ENCODE measurements at regions not wholly inside any gene's neighbourhood (a gene's known extent, or its start where the extent isn't known, plus 50 kb on each side); places are given as distances from the start of the nearest gene placed in this dataset.

- DNase-seq: no peak
Observed at GRCh38 chr12:13670285-13670866, 311.0 kb downstream of the GRIN2B start.

- no peak for DNase-seq
Observed at GRCh38 chr12:13668880-13669279, 312.5 kb downstream of the GRIN2B start.

GRCh38 chr12:13666806-13667205 is 314.6 kb downstream of the GRIN2B start:
- no peak for DNase-seq

GRCh38 chr12:13661005-13661887 is 320.2 kb downstream of the GRIN2B start:
- peak; percentile 27 to 48 for DNase-seq

- DNase-seq: no peak
Observed at GRCh38 chr12:13654456-13654855, 326.9 kb downstream of the GRIN2B start.

- DNase-seq: no peak
Observed at GRCh38 chr12:13652105-13652504, 329.3 kb downstream of the GRIN2B start.

GRCh38 chr12:13635709-13636108 is 345.7 kb downstream of the GRIN2B start:
- DNase-seq: no peak

- no peak for DNase-seq
Observed at GRCh38 chr12:13631873-13632272, 349.5 kb downstream of the GRIN2B start.

GRCh38 chr12:13630354-13630753 is 351.0 kb downstream of the GRIN2B start:
- DNase-seq: no peak

- no peak for DNase-seq
Observed at GRCh38 chr12:13628067-13628466, 353.3 kb downstream of the GRIN2B start.

- DNase-seq: no peak
Observed at GRCh38 chr12:13627536-13627935, 353.9 kb downstream of the GRIN2B start.

- DNase-seq: no peak
Observed at GRCh38 chr12:13613297-13613696, 368.1 kb downstream of the GRIN2B start.

GRCh38 chr12:13609894-13610679 is 371.3 kb downstream of the GRIN2B start:
- no peak for DNase-seq

GRCh38 chr12:13606290-13606689 is 375.1 kb downstream of the GRIN2B start:
- DNase-seq: no peak

- DNase-seq: no peak
Observed at GRCh38 chr12:13603953-13604352, 377.4 kb downstream of the GRIN2B start.

GRCh38 chr12:13602172-13602571 is 379.2 kb downstream of the GRIN2B start:
- DNase-seq: no peak

GRCh38 chr12:13599176-13599575 is 382.2 kb downstream of the GRIN2B start:
- no peak for DNase-seq

- no peak for DNase-seq
Observed at GRCh38 chr12:13597837-13598236, 383.6 kb downstream of the GRIN2B start.

GRCh38 chr12:13597166-13597565 is 384.2 kb downstream of the GRIN2B start:
- DNase-seq: no peak

- no peak for DNase-seq
Observed at GRCh38 chr12:13596714-13597113, 384.7 kb downstream of the GRIN2B start.

- no peak for DNase-seq
Observed at GRCh38 chr12:13595536-13596443, 385.6 kb downstream of the GRIN2B start.

GRCh38 chr12:13594731-13595514 is 386.5 kb downstream of the GRIN2B start:
- no peak for DNase-seq

Data from Kasumi-1 (cell line).